Aorta (tissue), 5 donors: ENCODE measurements at regions not wholly inside any gene's neighbourhood (a gene's known extent, or its start where the extent isn't known, plus 50 kb on each side); places are given as distances from the start of the nearest gene placed in this dataset.
"Not testable (repeated sequence)": the region's sequence is repeated elsewhere in the genome, so short reads cannot be mapped to it uniquely, and the experiment has no call there.

Experiments
- ATAC-seq: fragments of 200-7000 bp; cut with Tn5 transposase; one replicate; pipeline ENCODE4 v1.9.1; 2022; ENCODE audit warnings: moderate library complexity; ENCODE audit not compliant: low FRiP score
- DNase-seq, 2 donors: peaks; one replicate each; pipeline ENCODE4 v3.0.0-alpha.2; 2020
- H3K27ac ChIP-seq, 2 donors: one replicate each; pipeline ENCODE4 v1.5.1; 2013; ENCODE audit warnings: low read length in 2 of 2, mild to moderate bottlenecking in 2 of 2, moderate library complexity in 2 of 2, control low read depth in 1 of 2, inconsistent platforms in 1 of 2, low read depth in 1 of 2
- H3K27me3 ChIP-seq, 2 donors: one replicate each; pipeline ENCODE4 v1.6.1; 2013; ENCODE audit warnings: control low read depth in 1 of 2, low read length in 1 of 2, mild to moderate bottlenecking in 1 of 2, moderate library complexity in 1 of 2; ENCODE audit not compliant: insufficient read depth in 2 of 2, control insufficient read depth in 1 of 2
- H3K36me3 ChIP-seq, 2 donors: one replicate each; pipeline ENCODE4 v1.6.1; 2013; ENCODE audit warnings: control low read depth in 1 of 2, low read length in 1 of 2, mild to moderate bottlenecking in 1 of 2; ENCODE audit not compliant: insufficient read depth in 2 of 2, control insufficient read depth in 1 of 2
- H3K4me1 ChIP-seq, 2 donors: one replicate each; pipeline ENCODE4 v1.6.1; 2013; ENCODE audit warnings: low read length in 2 of 2, control low read depth in 1 of 2, mild to moderate bottlenecking in 1 of 2, moderate library complexity in 1 of 2; ENCODE audit not compliant: insufficient read depth in 2 of 2, control insufficient read depth in 1 of 2
- H3K4me3 ChIP-seq, 2 donors: one replicate each; pipeline ENCODE4 v1.5.1; 2013; ENCODE audit warnings: low read length in 2 of 2, control low read depth in 1 of 2, mild to moderate bottlenecking in 1 of 2
- H3K9me3 ChIP-seq: one replicate; pipeline ENCODE4 v1.6.1; 2013; ENCODE audit warnings: mild to moderate bottlenecking, low read length; ENCODE audit not compliant: control insufficient read depth
- WGBS, 2 donors: extraction: QIAGEN DNeasy Blood & Tissue Kit; methylation state at CpG; one replicate each; pipeline ENCODE4 v1.1.7; 2013; 5-methylcytosine and 5-hydroxymethylcytosine counted together
- intact Hi-C, 2 donors: fragments of 100-400 bp; cut with DNase I; formaldehyde crosslinking; loops; one replicate each; pipeline versions ENCODE4 v1.14.2 to v1.15.0; 2022
- donor health status: healthy with polysubstance abuse.
- donor health status: Bipolar disorder and iron deficiency.
- donor health status: DM: no; HTN: no; CAD: no.
- donor health status: DM: no; HTN: no; CAD: no.
- donor health status: DM: yes; HTN: yes; CAD: no.

DNA sequence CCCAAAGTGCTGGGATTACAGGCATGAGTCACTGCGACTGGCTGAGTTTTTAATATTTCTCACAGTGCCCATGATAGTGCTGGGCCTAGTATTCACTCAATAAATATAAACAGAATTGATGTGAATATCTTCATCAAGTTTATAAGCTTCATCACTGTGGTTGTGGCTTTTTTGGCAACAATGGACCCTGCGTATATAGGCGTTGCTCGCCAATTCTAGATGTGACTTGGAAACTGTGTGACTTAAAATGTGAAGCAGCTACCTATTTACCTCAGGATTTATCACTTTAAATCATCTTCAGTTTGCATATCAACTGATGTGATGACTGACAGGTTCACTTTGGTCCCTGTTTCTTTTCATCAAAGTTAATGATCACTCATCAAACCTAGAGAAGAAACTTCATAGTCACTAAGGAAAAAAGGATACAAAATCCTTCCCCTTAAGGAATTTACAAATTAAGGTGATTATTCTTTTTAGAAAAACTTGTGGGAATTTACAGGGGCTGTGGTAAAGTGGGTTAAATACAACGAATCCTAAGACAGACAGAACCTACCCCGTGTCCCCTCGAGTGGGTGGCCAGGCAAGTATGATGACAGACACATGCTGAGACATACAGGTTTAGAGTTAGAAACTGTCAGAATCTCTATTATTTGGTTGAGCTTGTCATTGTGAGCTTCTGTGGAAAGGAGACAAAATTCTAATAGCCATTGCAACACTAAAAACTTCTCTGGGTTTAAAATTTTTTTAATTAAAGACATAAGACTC lies 101.3 kb downstream of the AKAP11 start:
- H3K9me3 ChIP-seq, result peaks cover 3% of the 10 kb centered on the region
- DNase-seq (no peak), ATAC-seq (no peak)
- no peaks in the 10 kb centered on the region for H3K27me3 ChIP-seq
- H3K27ac ChIP-seq, result no peak overlapping the region
- 70 to 81% methylated on average over 7 of the region's 7 CpGs for WGBS, 2 donors
- H3K4me3 ChIP-seq, result no peak overlapping the region
- H3K36me3 ChIP-seq, result no peaks in the 10 kb centered on the region
- no peaks in the 10 kb centered on the region for H3K4me1 ChIP-seq
- intact Hi-C loops, result no loop called here

- Histone ChIP-seq H3K4me1 (no peaks in the 10 kb centered on the region), H3K9me3 (peaks cover 3% of the 10 kb centered on the region), H3K27me3 (no peaks in the 10 kb centered on the region), H3K36me3 (no peaks in the 10 kb centered on the region), H3K27ac (no peak overlapping the region), H3K4me3 (no peak overlapping the region)
- no peak for ATAC-seq
- no peak for DNase-seq
- intact Hi-C loops, result no loop called here
These were observed 103.7 kb downstream of the AKAP11 start for GRCh38 chr13:42375663-42376062.

DNA sequence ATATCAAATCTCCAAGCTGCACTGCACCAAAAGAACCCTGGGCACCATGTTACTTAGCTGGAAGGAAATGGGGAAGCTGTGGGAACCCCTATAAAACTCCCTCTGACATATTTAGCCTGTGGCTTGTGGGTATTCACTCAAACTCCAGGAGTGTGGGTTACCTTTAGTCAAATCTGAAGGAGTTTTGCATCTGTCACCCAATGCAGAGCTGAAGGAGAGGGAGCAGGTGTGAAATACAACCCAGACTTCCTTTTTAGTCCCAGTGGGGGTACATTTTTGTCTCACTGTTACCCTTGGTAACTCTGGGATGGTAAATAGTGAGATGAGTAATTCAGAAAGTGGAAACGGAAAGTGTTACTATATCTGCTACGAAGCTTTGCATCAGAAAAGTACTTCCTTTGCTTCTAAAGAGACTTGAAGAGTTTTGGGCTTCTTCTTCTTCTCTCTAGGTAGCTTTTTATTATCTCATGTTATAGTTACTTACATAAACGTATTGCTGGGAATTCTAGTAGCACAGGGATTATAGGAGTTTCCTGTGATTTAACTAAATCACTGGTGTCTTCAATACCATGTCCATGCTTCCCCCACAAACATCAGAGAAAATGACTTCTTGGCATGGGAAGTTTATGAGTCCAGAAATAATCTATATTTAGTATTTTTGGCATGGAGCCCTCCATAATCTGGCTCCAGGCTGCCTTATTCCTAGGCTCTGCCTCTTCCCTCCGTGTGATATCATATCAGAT lies 105.9 kb downstream of the AKAP11 start:
- no peak for ATAC-seq
- H3K27ac ChIP-seq, result no peak overlapping the region
- no peaks in the 10 kb centered on the region for H3K36me3 ChIP-seq
- DNase-seq, result no peak
- intact Hi-C loops, result no loop called here
- H3K9me3 ChIP-seq, result peaks cover 3% of the 10 kb centered on the region
- no peaks in the 10 kb centered on the region for H3K4me1 ChIP-seq
- H3K4me3 ChIP-seq, result no peak overlapping the region
- 9 to 29% methylated on average over 4 of the region's 4 CpGs for WGBS, 2 donors
- no peaks in the 10 kb centered on the region for H3K27me3 ChIP-seq

GRCh38 chr13:42378383-42378780 lies 106.4 kb downstream of the AKAP11 start:
- Histone ChIP-seq H3K27ac (no peak overlapping the region), H3K4me3 (no peak overlapping the region), H3K4me1 (no peaks in the 10 kb centered on the region), H3K36me3 (no peaks in the 10 kb centered on the region), H3K27me3 (no peaks in the 10 kb centered on the region), H3K9me3 (peaks cover 3% of the 10 kb centered on the region)
- intact Hi-C loops, result no loop called here
- ATAC-seq, result no peak
- DNase-seq, result no peak
- 90 to 93% methylated on average over 3 of the region's 3 CpGs for WGBS, 2 donors

- Histone ChIP-seq H3K36me3 (no peaks in the 10 kb centered on the region), H3K27ac (no peak overlapping the region), H3K27me3 (no peaks in the 10 kb centered on the region), H3K9me3 (peaks cover 3% of the 10 kb centered on the region), H3K4me1 (no peaks in the 10 kb centered on the region), H3K4me3 (no peak overlapping the region)
- ATAC-seq, result no peak
- intact Hi-C loops, result no loop called here
- no peak for DNase-seq
- 94 to 95% methylated on average over 1 of the region's 1 CpG for WGBS, 2 donors
These were observed 107.3 kb downstream of the AKAP11 start for GRCh38 chr13:42379241-42379640.

GRCh38 chr13:42380420-42381164 lies 108.6 kb downstream of the AKAP11 start:
- Histone ChIP-seq H3K4me1 (no peaks in the 10 kb centered on the region), H3K36me3 (no peaks in the 10 kb centered on the region), H3K27ac (no peak overlapping the region), H3K27me3 (no peaks in the 10 kb centered on the region), H3K4me3 (no peak overlapping the region), H3K9me3 (peaks cover 1% of the 10 kb centered on the region)
- no peak for ATAC-seq
- no peak for DNase-seq
- 82 to 83% methylated on average over 12 of the region's 12 CpGs for WGBS, 2 donors
- intact Hi-C loops, result no loop called here

GRCh38 chr13:42381165-42381425 lies 109.1 kb downstream of the AKAP11 start:
- WGBS, 2 donors, result 95% methylated on average over 4 of the region's 4 CpGs
- H3K4me1 ChIP-seq, result no peaks in the 10 kb centered on the region
- DNase-seq, result no peak

DNA sequence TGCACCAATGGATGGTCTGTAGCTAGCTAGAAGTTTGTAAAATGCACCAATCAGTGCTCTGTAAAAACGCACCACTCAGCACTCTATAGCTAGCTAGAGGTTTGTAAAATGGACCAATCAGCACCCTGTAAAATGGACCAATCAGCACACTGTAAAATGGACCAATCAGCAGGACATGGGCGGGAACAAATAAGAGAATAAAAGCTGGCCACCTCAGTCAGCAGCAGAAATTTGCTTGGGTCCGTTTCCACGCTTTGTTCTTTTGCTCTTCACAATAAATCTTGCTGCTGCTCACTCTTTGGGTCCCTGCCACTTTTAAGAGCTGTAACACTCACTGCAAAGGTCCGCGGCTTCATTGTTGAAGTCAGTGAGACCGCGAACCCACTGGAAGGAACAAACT lies 109.5 kb downstream of the AKAP11 start:
- intact Hi-C loops, H3K4me3 ChIP-seq, H3K27ac ChIP-seq, H3K27me3 ChIP-seq, ATAC-seq, H3K36me3 ChIP-seq, H3K4me1 ChIP-seq, H3K9me3 ChIP-seq, DNase-seq: not testable (repeated sequence)
- 92 to 93% methylated on average over 8 of the region's 8 CpGs for WGBS, 2 donors

More at GRCh38 chr13:42381165-42381425, 109.1 kb downstream of the AKAP11 start:
- Histone ChIP-seq H3K27ac (no peak overlapping the region), H3K4me3 (no peak overlapping the region), H3K36me3 (no peaks in the 10 kb centered on the region), H3K9me3 (peaks cover 1% of the 10 kb centered on the region), H3K27me3 (no peaks in the 10 kb centered on the region)
- intact Hi-C loops, result no loop called here
- ATAC-seq, result no peak

DNA sequence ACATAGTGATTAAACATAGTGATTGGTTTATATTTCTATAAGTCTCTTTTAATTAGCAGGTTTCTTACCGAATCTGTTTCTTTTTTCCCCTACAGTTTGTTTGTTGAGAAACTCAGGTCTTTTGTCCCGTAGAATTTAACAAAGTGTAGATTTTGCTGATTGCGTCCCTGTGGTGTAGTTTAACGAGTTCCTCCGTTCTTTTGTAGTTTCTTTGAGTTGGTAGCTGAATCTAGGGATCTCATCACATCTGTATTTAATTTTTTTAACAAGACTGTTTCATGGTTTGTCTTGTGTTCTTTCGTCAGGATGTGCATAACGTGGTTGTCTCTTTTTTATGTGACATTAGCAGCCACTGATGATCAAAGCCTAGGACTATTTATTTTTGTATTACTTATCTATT lies 111.1 kb downstream of the AKAP11 start:
- WGBS, 2 donors, result 84 to 92% methylated on average over 7 of the region's 7 CpGs
- no peaks in the 10 kb centered on the region for H3K4me1 ChIP-seq
- no peaks in the 10 kb centered on the region for H3K36me3 ChIP-seq
- peaks cover 2% of the 10 kb centered on the region for H3K9me3 ChIP-seq
- ATAC-seq (no peak), DNase-seq (no peak)
- no peaks in the 10 kb centered on the region for H3K27me3 ChIP-seq
- no peak overlapping the region for H3K4me3 ChIP-seq
- H3K27ac ChIP-seq, result no peak overlapping the region
- intact Hi-C loops, result no loop called here
